Caki2 (cell line): ENCODE measurements at regions not wholly inside any gene's neighbourhood (a gene's known extent, or its start where the extent isn't known, plus 50 kb on each side); places are given as distances from the start of the nearest gene placed in this dataset.

Experiments used
- DNase-seq: peaks from one replicate; pipeline ENCODE4 v3.0.0-alpha.2; 2015; ENCODE audit warnings: low read depth
- in situ Hi-C: cut with HindIII; loops from 2 replicates; pipeline ENCODE4 v1.10.0; 2016; ENCODE audit warnings: low sequenced_read_pairs, low pct_unique_long_range_greater_than_20kb, mixed read lengths

DNA sequence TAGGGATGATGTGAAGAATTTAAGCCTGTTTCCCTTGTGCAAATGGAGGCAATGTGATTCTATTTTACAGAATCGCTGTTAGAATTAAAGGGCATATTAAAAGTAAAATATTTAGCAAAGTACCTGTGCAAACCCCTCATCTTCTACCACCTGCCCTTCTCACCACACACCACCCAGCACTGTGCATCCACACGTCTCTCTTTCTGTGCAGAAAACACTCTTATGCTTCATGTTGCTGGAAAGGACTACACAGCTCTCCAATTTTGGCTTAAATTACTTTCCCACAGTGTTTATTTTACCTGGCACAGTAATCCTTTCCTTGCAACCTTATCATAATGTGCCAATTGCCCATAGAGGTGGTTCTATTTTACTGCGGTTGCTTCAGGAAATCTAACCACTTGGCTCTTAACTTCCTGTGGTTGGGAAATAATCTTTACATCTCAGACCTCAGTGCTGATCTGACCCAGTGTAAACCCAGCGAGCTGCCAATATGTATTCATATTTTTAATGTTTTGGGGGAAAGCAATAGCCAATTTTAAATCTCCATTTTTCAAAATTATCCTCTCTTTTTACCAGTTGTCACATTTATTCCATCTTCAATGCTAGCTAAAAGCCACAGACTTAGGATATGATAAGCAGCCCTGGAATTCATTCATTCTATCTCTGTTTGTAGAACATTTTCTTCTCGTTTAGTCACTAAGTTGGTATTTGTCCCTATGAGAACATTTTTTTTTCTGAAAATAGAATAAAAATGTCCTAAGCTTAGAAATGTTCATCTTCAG is 250.9 kb downstream of the DSEL start:
- in situ Hi-C loops: no loop called here
- DNase-seq: no peak

GRCh38 chr18:67261931-67262552 is 254.5 kb downstream of the DSEL start:
- in situ Hi-C loops: no loop called here
- DNase-seq: no peak

DNA sequence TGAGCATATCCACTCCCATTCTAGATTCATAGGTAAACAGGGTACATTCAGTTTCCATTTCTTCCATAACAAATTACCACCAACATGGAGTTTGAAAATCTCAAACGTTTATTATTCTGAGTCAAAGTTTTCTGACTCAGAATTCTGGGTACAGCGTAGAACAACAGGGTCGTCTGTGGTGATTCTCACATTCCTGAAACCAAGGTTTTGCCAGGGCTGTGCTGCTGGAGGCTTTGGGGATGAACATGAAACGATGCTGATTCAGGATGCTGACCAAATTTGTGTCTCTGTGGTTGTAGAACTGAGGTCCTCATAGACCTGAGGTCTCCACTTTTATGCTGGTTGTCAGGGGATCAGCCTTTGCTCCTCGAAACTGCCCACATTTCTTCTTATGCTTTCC is 255.7 kb downstream of the DSEL start:
- no peak for DNase-seq
- in situ Hi-C loops: no loop called here

DNA sequence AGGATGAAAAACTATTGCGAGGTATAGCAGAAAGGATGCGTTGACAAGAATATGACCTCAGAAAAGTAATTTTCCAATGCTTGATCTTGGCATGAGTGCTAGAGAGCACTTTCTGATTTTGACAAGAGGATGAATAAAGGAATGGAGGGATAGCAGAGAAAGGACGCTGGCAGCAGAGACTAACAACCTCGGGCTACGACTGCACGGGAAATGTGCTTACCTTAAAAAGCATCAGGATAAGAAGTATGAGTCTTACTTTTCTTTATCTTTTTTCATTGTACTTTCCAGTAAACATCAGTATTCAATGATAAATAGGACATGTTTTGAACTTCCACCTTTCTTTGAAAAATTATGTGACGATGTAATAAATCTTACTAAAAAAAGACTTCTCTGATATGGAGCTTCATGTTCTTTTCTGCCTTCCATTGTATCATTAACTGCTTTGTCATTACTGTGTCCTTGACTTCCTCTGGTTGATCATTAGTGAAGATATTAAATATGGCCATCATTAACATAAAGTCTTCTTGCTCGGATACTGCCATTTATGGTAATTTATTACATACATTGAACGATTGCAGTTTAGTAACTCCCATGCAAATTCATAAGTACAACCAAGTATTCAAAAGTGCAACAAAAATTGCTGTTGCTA is 265.6 kb downstream of the DSEL start:
- in situ Hi-C loops: no loop called here
- no peak for DNase-seq

GRCh38 chr18:67243799-67244587 is 272.5 kb downstream of the DSEL start:
- no peak for DNase-seq
- in situ Hi-C loops: no loop called here

GRCh38 chr18:67242001-67242400 is 274.5 kb downstream of the DSEL start:
- no peak for DNase-seq
- in situ Hi-C loops: no loop called here

GRCh38 chr18:67241299-67241698 is 275.2 kb downstream of the DSEL start:
- in situ Hi-C loops: no loop called here
- DNase-seq: no peak

GRCh38 chr18:67239826-67240225 is 276.7 kb downstream of the DSEL start:
- in situ Hi-C loops: no loop called here
- DNase-seq: no peak

DNA sequence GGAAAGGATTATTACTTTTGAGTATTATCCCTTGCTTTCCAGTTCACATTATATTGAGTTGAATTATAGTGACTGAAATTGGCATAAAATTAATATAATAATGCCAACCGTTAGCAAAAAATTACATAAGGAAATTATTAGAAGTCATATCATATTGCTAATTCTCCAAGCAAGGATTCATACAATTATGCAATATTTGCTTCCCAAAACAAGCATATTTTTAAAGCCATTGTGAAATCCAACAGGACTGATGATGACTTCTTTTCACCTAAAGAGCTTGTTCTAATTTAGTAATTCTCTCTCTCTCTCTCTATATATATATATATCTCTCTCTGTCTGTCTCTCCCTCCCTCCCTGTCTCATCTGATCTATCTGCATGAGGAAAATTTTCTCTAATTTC is 283.5 kb downstream of the DSEL start:
- in situ Hi-C loops: no loop called here
- DNase-seq: no peak

GRCh38 chr18:67232406-67232805 is 284.1 kb downstream of the DSEL start:
- no peak for DNase-seq

GRCh38 chr18:67222887-67223286 is 293.6 kb downstream of the DSEL start:
- in situ Hi-C loops: no loop called here
- no peak for DNase-seq

More at GRCh38 chr18:67232406-67232805, 284.1 kb downstream of the DSEL start:
- in situ Hi-C loops: no loop called here

DNA sequence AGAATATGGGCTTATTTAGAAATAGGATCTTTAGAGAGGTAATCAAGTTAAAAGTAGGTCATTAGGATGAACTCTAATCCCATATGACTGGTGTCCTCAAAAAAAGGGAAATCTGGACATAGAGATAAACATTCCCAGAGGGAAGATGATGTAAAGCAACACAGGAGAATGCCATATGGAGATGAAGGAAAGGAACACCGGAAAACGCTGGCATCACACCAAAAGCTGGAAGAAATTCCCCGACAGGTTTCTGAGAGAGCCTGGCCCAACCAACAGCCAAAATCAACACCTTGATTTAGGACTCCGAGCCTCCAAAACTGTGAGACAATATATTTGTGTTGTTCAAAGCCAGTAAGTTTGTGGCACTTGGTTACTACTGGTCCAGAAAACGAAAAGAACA is 296.7 kb downstream of the DSEL start:
- in situ Hi-C loops: no loop called here

DNA sequence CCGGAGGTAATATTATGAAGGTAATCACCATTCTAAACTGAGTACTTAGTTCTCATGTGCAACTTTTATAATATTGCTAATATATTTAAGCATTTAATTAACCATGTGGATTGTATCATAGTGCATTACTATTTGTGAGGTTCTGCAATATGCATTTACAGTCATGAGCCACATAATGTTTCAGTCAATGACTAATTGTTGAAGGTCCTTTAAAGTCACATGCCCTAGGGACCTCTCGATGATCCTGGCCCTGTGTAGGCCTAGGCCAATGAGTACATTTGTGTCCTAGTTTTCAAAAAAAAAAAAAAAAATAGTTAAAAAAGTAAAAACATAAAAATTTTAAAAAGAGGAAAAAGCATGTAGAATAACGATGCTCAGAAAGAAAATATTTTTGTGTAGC is 298.0 kb downstream of the DSEL start:
- in situ Hi-C loops: no loop called here
- no peak for DNase-seq

More for the DNA sequence above, 296.7 kb downstream of the DSEL start:
- no peak for DNase-seq

- in situ Hi-C loops: no loop called here
- DNase-seq: peak; percentile 5
Observed at GRCh38 chr18:67217551-67218166, 298.9 kb downstream of the DSEL start.

DNA sequence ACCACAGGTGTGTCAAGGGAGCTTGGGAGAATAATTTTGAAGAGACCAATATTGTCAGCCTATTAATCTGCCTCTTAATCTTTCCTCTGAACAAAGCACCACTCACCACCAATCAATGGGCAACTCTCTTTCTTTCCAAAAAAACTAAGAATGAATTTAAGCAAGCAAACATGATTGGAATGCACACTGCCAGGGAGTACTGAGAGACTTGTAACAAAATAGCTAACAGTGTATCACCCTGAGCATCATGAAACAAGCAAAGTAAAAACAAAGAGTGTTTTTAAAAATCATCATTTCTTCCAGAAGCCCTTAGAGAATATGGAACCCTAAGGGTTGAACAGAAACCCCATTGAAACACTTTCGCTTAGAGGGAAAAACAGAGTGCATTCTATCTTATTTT is 299.7 kb downstream of the DSEL start:
- in situ Hi-C loops: no loop called here
- no peak for DNase-seq

DNA sequence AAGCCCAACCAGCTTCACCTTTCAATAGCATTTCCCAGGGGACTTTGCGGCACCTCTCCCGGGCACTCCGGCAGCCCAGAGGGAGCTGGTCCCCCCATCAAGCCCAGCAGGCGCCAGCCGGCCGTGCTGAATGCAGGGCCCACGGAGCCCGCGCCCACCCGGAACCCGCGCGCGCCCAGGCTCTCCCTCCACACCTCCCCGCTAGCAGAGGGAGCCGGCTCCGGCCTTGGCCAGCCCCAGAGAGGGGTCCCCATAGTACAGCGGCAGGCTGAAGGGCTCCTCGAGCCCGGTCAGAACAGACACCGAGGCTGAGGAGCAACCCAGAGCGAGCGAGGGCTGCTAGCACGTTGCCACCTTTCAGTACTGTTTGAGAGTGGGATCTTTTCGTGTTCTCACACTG is 300.8 kb downstream of the DSEL start:
- DNase-seq: no peak
- in situ Hi-C loops: no loop called here

- DNase-seq: no peak
- in situ Hi-C loops: no loop called here
Observed at GRCh38 chr18:67211646-67212045, 304.9 kb downstream of the DSEL start.

DNA sequence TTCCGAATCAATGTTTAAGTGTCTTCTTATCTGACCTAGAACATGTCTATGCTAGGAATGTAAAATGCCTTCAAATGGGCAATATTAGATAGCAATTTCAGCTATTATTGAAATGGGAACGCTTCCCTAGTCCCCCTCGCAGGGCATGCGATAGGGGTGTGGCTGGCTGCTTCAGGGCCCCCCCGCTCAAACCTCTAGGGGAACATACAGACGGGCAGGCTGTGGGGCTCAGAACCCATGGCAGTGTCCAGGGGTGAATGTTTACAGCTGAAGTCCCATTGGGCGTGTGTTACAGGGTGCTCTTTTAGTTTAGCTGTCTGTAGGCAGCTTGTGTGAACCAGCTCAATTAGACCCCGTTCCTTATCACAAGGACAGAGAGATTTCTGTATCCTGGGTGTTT is 315.9 kb downstream of the DSEL start:
- in situ Hi-C loops: no loop called here
- DNase-seq: no peak
